ENCODE measurements at regions not wholly inside any gene's neighbourhood (a gene's known extent, or its start where the extent isn't known, plus 50 kb on each side); places are given as distances from the start of the nearest gene placed in this dataset.

DNA sequence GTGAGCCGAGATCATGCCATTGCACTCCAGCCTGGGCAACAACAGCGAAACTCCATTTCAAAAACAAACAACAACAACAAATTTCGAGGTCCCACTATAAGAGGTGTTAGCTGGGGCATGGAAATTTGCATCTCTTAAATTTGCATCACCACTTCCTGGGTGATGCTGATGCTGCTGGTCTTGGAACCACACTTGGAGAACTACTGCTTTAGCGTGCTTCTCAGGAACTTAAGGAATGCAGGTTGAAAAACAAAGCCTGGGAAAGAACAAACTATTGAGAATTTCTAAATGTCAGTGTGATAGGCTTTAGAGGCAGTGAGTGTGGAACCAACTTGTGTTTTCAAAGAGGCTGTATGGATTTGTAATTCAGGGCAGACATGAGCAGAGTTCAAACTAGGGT is 858.4 kb upstream of the ARPP21 start:
- intact Hi-C loops (cut with DNase I): no loop called here
- DNase-seq (ENCODE audit: low spot score): no peak

DNA sequence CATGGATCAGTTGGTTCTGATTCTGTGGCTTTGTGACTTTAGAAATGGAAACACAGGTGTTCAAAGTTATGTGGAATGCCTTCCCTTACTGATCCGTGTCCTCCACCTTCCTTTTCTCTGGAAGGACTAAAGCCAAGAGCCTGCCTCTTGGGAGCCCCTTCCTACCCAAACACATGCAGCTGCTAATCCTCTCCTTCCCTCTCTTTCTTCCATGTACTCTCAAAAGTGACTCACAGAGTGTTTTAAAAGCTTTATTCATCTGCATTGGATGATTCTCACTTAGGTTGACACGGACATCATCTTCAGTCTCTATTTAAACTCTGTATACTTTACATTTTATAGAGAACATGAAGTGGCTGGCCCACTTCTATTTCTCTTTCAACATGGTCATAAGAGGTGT is 856.5 kb upstream of the ARPP21 start:
- intact Hi-C loops (cut with DNase I): no loop called here
- no peak for DNase-seq (ENCODE audit: low spot score)

DNA sequence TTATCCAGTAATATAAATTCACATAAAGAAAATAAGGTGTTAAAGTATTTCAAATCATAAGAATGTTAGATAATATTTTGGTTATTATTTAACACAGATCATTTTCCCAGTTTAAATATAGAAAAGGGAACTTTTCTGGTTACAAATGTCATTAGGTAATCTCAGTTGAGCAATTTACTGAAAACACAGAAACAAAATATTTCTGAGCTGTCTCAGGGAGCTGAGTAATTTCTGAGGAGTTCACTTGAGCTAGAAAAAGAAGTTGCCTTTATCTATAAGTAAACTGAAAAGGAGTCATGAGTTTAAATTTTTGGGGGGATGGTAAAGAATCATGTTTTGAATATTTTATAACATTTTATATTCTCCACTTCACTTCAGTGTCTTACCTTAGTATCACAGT is 855.4 kb upstream of the ARPP21 start:
- DNase-seq (ENCODE audit: low spot score): no peak
- intact Hi-C loops (cut with DNase I): no loop called here

DNA sequence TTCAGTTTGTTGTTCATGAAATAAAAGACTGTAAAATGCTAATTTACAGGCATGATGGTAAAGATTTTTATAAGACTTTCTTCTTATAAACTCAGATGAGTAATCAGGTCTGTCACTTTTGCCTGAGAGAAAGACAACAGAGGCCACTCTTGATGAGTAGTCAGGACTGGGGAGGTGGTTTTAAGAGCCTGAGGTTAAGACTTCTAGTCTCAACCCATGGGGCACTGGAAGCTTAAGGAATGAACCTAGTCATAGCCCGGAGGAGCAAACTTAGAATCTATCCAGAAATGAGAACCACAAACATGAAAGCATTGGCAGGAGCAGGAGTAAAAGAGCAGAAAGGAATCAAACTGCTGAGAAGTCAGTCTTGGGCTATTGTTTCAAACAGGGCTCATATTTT is 846.3 kb upstream of the ARPP21 start:
- intact Hi-C loops (cut with DNase I): no loop called here

DNA sequence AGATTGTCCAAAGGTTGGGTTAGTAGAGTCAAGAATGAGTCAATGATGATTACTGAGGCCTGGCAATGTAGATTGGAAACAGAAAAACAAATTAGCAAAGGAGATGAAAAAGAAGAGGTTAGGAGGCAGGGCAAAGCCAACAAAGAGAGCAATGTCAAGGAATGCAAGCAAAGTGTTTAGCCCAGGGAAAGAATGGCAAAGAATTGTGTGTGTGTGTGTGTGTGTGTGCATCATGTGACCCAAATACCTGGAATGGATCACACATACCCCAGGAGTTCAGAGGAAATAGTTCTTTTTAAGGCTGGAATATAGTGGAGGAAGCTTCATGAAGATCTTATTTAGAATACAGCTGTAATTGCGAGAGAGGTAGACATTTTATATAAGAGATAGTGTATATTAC is 831.7 kb upstream of the ARPP21 start:
- intact Hi-C loops (cut with DNase I): no loop called here
- DNase-seq (ENCODE audit: low spot score): no peak

More for the DNA sequence above, 846.3 kb upstream of the ARPP21 start:
- no peak for DNase-seq (ENCODE audit: low spot score)

DNA sequence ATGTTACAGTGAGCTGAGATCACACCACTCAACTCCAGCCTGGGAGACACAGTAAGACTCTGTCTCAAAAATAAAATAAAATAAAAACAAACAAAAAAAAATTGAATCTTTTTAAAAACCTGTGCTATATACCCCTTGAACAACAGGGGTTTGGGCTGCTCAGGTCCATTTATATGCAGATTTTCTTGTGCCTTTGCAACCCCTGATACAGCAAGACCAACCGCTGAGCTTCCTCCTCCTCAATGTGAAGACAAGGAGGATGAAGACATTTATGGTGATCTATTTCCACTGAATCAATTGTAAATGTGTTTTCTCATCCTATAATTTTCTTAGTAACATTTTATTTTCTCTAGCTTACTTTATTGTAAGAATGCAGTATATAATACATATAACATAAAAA is 831.0 kb upstream of the ARPP21 start:
- intact Hi-C loops (cut with DNase I): no loop called here
- DNase-seq (ENCODE audit: low spot score): no peak

DNA sequence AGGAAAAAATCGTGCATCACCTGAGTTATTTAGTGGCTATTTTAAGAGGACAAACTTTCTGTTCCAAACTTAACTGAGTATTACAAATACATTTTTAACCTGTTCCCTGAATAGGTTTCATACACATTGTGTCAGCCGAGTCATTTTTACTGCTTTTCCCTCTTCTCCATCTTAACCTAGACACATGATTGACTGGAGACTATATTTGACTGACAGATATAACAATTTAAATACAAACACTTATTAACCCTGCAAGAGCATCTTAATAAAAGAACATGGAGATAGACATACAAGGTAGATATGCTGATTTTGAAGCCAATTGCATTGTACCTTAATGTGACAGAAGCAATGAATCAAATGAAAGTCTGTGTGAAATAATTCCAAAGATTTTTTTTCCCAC is 810.5 kb upstream of the ARPP21 start:
- intact Hi-C loops (cut with DNase I): no loop called here
- DNase-seq (ENCODE audit: low spot score): no peak

DNA sequence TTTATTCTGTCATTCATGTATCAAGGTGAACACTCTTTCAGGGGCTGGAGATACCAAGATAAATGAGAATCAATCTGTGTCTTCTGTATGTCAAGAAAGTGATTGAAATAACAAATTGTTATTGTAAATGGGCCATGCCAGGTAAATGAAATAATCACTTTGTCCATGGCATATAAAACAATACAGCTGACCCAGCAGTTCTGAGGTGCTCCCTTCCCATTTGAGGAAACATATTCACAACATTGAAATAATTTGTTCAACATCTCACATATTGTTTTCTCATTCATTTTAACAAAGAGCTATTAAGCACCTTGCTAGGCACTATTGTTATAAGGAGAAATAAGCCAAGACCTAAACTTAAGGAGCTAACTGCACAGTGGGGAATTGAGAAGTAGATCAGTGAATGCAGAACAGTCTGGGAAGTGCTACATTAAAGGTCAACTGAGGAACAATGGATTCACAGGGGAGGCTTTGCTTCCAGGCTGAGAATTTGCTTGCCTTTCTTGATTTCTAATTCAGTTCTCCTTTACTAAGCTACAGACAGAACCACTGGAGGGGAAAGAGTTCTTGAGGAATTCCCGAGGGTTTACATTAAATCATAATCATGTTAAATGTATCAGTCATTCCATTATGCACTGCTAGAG is 806.3 kb upstream of the ARPP21 start:
- no peak for DNase-seq (ENCODE audit: low spot score)
- intact Hi-C loops (cut with DNase I): no loop called here

DNA sequence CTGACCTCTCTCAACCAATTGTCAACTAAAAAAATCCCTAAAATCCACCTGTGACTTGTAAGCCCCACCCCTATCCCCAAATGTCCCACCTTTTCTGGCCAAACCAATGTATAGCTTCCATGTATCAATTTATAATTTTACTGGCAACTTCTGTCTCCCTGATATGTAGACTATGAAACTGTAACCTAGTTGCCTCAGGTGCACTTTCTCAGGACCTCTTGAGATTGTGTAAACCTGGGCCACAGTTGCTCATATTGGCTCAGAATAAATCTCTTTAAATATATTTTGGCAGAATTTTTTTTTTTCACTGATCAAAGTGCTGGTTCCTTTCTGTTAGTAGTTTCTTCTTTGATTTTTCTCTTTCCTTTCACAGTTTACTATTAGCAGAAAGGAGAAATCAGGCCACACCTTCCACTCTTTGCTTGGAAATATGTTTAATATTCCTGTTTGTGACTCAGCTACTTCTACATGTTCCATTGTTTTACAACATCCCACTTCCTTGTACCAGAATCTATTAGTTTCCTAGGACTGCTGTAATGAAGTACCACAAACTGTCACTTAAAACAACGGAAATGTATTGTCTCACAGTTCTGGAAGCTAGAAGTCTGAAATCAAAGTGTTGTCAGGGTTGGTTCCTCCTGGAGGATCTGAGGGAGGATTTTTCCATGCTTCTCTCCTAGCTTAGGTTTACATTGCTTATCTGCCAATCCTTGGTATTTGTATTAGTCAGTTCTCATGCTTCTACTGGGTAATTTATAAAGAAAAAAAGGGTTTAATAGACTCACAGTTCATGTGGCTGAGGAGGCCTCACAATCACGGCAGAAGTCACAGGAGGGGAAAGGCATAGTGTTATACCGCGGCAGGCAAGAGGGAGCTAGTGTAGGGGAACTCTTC is 801.2 kb upstream of the ARPP21 start:
- intact Hi-C loops (cut with DNase I): no loop called here
- no peak for DNase-seq (ENCODE audit: low spot score)

DNA sequence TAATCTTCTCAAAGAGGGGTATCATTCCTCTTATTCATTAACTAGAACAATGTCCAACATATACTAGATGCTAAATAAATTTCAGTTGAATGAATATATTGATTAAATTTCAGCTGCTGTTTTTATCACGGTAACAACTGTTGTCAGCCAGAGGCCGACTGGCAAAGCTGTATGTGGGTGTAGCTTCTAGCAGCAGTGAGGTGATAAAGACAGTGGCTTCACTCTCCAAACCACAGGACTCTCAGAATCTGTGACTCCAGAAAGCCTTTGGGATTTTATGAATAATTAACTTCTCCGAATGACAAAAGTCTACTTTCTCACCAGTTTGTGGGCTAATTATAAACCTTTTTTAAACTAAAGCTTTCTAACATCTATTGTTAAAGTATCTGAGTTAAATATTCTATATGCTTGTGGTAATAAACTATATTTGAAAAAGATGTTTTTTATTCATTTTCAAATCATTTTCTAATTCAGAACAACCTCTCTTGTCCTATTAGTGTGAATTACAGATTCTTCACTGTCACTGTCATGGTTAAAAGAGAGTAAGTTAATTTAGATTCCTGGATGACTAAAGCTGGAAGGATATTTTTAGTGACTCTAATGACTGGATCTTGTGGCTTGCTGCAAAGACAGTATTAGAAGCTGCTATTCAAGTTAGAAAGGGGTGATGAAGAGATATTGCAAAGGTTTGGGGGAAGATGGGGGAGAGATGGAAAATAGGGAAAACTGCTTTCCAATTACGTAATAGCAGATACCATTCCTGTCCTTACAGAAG is 796.4 kb upstream of the ARPP21 start:
- intact Hi-C loops (cut with DNase I): no loop called here

DNA sequence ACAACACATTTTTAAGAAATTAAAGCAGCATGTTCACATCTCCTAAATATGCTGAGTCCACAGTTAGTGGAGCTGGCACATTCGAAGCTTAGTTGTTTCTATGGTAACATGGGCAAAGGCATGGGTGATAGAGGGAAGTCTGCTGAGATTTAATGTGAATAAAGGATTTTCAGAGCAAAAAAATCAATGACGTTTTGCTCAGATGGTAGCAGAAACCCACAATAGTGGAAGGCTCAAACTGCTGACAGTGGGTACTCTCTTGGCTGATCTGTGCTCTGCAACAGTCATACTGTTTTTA is 795.1 kb upstream of the ARPP21 start:
- no peak for DNase-seq (ENCODE audit: low spot score)
- intact Hi-C loops (cut with DNase I): no loop called here

More for the DNA sequence above, 796.4 kb upstream of the ARPP21 start:
- no peak for DNase-seq (ENCODE audit: low spot score)

DNA sequence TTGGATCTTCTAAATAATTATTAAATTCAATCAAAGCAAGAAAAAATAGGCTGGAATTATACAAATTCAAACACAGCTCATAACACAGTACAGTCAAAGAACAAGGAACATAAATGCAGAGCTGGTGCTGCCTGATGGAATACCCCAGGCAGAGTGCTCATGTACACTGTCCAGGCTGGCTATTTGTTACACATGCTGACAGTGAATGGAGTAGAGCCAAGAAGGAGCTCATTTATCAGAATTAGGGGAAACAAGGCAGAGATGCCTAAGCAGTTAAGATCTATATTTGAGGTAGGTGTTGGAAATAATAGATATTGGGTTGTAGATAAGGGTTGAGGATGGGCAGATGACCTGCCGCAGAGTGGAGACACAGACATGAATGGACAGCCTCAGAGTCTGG is 788.2 kb upstream of the ARPP21 start:
- intact Hi-C loops (cut with DNase I): no loop called here

DNA sequence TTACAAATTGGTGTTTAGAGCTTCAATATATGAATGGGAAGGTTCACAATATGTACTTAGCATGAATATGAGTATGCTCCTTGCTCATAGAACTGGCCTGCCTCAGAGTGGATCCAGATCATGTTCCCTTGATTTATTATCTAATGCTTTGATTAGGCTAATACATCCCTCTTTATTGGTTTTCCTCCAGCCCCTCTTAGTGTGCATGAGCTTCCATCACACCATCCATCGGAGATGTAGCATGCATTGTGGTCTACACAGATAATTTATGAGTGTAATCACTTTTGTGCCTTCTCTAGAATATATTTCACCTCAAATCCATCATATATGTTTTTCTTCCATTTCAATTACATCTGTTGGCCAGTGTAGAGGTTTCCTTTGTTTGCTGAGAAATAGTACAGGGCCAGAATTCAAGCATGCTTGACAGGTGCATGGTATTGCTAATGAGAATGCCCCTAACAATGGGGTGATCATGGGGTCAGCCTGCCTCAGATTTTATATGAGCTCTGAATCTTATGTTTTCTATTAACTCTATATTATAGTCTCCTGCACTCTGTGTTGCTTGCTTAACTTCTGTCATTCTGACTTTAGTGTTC is 786.4 kb upstream of the ARPP21 start:
- no peak for DNase-seq (ENCODE audit: low spot score)
- intact Hi-C loops (cut with DNase I): no loop called here

More for the DNA sequence above, 788.2 kb upstream of the ARPP21 start:
- DNase-seq (ENCODE audit: low spot score): no peak

DNA sequence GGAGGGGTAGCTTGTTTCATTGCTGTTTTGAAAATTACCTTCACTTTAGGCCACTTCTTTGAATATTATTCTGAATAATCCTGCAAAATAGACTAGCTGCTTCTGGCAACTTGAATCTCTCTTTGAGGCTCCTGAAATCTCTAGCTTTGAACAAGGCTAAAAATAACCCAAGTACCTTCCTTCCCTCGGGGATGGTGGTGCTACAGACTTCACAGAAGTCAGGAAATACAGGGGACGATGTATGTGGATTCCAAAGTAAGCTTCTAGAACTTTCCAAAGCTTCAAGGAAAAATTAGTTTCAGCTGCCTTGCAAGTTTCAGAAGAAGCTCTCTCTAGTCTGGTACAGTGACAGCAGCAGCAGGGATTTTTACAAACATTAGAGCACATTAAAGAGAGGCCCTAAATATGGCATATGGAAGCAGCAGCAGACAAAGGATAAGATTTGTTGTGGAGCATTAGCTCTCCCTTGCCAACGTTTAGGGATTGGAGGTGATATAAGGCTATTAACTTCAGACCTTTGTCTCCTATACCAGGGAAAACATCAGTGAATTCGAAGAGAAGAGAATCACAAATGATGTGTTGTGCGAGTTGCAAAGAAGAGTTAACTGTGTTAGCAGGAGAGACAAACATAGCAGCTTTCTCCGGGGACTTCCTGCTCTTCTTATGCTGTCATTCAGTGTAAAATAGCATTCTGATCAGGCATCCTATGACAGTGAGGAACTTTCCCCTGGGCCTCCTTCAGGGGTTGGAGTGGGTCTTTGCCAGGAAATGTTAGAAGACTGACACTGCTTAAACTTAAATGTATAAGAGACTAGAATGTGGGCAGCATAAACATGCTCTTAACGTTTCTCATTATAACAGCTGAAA is 783.0 kb upstream of the ARPP21 start:
- intact Hi-C loops (cut with DNase I): no loop called here
- no peak for DNase-seq (ENCODE audit: low spot score)

DNA sequence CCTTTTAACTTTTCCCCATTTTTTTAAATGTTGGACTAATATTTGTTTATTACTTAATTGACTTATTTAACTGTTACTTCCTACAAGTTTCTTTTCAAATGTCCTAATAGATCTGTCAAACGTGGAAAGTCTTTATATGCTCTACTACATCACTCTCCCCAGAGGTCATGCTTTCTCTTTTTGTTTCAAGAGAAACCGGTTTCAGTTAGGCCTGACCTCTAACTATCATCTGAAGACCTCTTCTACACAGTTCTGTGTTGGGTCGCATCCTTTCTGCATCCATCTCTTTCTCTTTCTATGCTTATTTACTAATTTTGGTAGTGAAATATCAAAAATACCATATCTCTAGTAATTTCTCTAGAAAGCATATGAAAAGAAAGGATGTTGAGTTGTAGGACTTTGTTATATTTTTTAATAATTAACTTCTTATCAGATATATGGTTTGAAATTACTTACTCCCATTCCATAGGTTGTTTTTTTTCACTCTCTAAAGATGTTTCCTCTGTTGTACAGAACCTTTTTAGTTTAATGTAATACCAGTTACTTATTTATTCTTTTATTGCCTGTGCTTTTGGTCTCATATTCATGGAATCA is 781.2 kb upstream of the ARPP21 start:
- DNase-seq (ENCODE audit: low spot score): no peak
- intact Hi-C loops (cut with DNase I): no loop called here

DNA sequence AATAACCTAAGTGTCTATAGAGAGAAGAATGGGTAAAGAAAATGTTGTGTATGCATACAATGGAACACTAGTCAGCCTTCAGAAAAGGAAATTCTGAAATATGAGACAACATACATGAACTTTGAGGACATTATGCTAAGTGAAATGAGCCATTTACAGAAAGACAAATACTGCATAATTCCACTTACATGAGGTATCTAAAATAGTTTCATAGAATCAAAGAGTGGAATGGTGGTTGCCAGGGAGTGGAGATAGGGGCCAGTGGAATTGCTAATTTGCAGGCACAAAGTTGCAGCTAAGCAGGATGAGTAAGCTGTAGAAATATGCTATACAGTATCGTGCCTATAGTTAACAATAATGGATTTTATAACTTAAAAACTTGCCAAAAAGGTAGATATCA is 779.6 kb upstream of the ARPP21 start:
- DNase-seq (ENCODE audit: low spot score): no peak
- intact Hi-C loops (cut with DNase I): no loop called here

DNA sequence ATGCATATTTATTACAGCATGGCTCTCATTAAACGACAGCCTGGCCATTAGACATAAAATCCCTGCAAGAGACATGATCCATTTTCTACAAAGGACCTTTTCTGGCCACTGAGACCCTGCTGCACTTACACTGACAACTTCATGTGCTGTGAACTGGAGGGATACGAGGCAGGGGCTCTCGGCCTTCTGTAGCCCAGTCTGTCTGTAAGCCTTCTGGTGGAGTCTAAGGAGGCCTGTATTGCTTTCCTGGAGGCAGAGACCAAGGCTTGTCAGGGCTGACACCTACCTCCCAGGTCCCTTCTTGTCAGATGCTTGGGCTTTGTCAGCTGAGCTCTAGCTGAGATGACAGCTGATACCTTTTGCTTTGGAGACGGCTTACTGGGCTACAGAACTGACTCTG is 776.9 kb upstream of the ARPP21 start:
- intact Hi-C loops (cut with DNase I): no loop called here

DNA sequence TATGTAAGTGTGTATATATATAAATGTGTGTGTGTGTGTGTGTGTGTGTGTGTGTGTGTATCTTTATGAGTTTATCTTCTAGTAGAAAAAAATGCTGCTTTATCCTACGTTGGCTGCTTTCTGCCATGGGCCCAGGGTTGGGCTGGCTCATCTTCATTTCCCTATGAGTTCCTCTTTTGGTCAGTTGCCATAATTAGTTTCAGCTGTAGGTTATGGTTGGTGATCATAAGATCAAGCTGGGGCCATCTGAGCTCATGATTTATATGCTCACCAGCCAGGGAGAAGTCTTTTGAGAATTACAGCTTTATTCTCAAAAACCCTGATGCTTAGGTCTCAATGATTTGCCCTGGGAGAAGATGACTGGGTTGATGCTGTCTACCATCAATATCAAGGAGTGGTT is 775.8 kb upstream of the ARPP21 start:
- intact Hi-C loops (cut with DNase I): no loop called here
- no peak for DNase-seq (ENCODE audit: low spot score)

More for the DNA sequence above, 776.9 kb upstream of the ARPP21 start:
- no peak for DNase-seq (ENCODE audit: low spot score)

DNA sequence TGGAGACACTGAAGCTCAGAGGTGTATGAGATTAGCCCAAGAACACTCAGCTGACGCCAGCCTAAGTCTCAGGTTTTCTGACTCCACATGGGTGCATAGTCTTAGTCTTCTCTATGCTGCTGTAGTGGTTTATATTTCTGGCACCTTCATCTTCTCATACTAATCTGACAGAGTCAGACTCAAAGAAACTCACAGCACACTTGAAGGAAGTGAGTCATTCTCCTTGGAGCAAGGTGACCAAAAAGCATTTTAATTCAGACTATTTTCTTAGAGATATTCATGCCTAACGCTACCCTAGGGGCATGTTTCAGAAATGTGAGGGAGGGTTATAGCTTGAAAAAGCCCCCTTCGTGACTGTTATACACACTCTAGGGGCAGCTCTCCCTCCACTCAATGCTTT is 775.3 kb upstream of the ARPP21 start:
- intact Hi-C loops (cut with DNase I): no loop called here
- DNase-seq (ENCODE audit: low spot score): no peak

All from cardiac septum (tissue), 1 donor.